ENCODE measurements at regions not wholly inside any gene's neighbourhood (a gene's known extent, or its start where the extent isn't known, plus 50 kb on each side); places are given as distances from the start of the nearest gene placed in this dataset.

DNA sequence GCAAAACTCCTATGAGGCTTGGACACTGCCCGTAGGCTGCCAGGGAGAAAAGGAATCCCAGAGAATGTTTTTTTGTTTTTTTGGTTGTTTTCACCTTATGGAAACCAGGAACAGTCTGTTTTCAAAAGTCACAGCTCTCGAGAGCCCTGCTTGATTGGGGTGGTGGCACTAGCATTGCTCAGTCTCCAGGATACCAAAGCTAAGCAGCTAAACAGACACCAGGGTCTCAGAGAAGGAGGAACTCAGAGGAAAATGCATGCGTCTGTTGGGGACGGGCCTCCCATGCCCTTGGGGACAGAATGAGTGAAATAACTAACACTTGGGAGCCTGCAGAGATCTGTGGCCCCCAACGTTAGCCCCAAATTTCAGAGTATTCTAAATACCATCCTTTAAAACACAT, 178.8 kb downstream of the SOX9 start:
- H3K36me3 ChIP-seq (ENCODE audit: low read depth, missing control alignments) = no peaks in the 10 kb centered on the region
- H3K27ac ChIP-seq = no peak overlapping the region
- no peak for TF ChIP-seq CTCF (IDR thresholded peaks at IDR 0.05)
- no peak for TF ChIP-seq POLR2A (IDR thresholded peaks at IDR 0.05)
- intact Hi-C loops (cut with DNase I; ENCODE audit: low total_unique reads) = no loop called here
- WGBS, 2 donors = 70 to 76% methylated on average over 5 of the region's 5 CpGs
- peaks cover 11% of the 10 kb centered on the region for H3K4me1 ChIP-seq
- no peaks in the 10 kb centered on the region for H3K27me3 ChIP-seq
- H3K4me3 ChIP-seq = no peak overlapping the region
- H3K9me3 ChIP-seq = no peaks in the 10 kb centered on the region
- DNase-seq = no peak

DNA sequence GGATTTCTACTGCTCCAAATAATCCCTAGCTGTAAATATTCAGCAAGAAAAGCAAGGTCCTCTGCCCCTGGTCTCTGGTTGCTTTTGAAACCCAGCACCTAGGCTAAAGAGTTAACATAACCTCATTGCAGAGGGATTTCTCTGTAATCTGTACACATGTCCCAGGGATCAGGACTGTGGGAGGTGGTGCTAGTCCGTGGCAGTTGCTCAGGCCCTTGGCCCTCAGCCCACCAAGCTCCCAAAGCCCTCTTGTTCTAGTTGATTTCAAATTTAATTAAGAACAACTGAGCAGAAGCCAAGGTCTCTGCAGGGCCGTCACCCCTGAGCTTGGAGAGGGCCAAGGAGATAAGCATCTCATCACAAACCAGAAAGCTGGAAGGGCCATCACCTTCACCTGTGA, 181.1 kb downstream of the SOX9 start:
- 28 to 53% methylated on average over 2 of the region's 2 CpGs for WGBS, 2 donors
- H3K27ac ChIP-seq = no peak overlapping the region
- no peaks in the 10 kb centered on the region for H3K36me3 ChIP-seq (ENCODE audit: low read depth, missing control alignments)
- H3K4me1 ChIP-seq = peaks cover 7% of the 10 kb centered on the region
- no peaks in the 10 kb centered on the region for H3K27me3 ChIP-seq
- H3K9me3 ChIP-seq = no peaks in the 10 kb centered on the region
- intact Hi-C loops (cut with DNase I; ENCODE audit: low total_unique reads) = no loop called here
- H3K4me3 ChIP-seq = no peak overlapping the region
- peak; percentile 44 for DNase-seq
- no peak for TF ChIP-seq CTCF (IDR thresholded peaks at IDR 0.05)
- TF ChIP-seq POLR2A (IDR thresholded peaks at IDR 0.05) = no peak

DNA sequence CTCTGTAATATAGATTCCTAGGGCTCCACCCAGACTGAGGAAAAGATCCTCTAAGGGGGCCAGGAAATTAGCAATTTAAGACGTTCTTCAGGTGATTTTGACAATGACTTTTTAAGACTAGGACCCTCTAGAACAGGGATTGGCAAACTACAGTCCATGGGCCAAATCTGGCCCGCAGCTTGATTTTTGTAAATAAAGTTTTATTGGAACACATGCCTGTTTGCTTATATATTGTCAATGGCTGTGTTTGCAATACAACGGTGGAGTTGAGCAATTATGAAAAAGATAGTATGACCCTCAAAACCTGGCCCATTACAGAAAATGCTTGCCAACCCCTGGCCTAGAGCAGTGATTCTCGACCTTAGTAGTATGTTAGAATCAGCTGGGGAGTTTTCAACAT, 181.9 kb downstream of the SOX9 start:
- peaks cover 5% of the 10 kb centered on the region for H3K4me1 ChIP-seq
- no peak overlapping the region for H3K4me3 ChIP-seq
- no peaks in the 10 kb centered on the region for H3K36me3 ChIP-seq (ENCODE audit: low read depth, missing control alignments)
- no peaks in the 10 kb centered on the region for H3K27me3 ChIP-seq
- no peak for TF ChIP-seq CTCF (IDR thresholded peaks at IDR 0.05)
- TF ChIP-seq POLR2A (IDR thresholded peaks at IDR 0.05) = no peak
- no peak overlapping the region for H3K27ac ChIP-seq
- intact Hi-C loops (cut with DNase I; ENCODE audit: low total_unique reads) = no loop called here
- DNase-seq = no peak
- no peaks in the 10 kb centered on the region for H3K9me3 ChIP-seq
- 92 to 95% methylated on average over 4 of the region's 4 CpGs for WGBS, 2 donors

GRCh38 chr17:72303787-72304733, 183.2 kb downstream of the SOX9 start:
- no peaks in the 10 kb centered on the region for H3K9me3 ChIP-seq
- H3K27ac ChIP-seq = no peak overlapping the region
- no peak overlapping the region for H3K4me3 ChIP-seq
- DNase-seq = no peak
- no peak for TF ChIP-seq CTCF (IDR thresholded peaks at IDR 0.05)
- 78 to 86% methylated on average over 8 of the region's 8 CpGs for WGBS, 2 donors
- H3K36me3 ChIP-seq (ENCODE audit: low read depth, missing control alignments) = no peaks in the 10 kb centered on the region
- H3K27me3 ChIP-seq = no peaks in the 10 kb centered on the region
- peaks cover 5% of the 10 kb centered on the region for H3K4me1 ChIP-seq
- intact Hi-C loops (cut with DNase I; ENCODE audit: low total_unique reads) = no loop called here

GRCh38 chr17:72304859-72305258, 184.0 kb downstream of the SOX9 start:
- WGBS, 2 donors = 68 to 69% methylated on average over 8 to 10 of the region's 10 CpGs
- H3K27ac ChIP-seq = no peak overlapping the region
- no peak for TF ChIP-seq POLR2A (IDR thresholded peaks at IDR 0.05)
- no peak for TF ChIP-seq CTCF (IDR thresholded peaks at IDR 0.05)
- no peak overlapping the region for H3K4me3 ChIP-seq
- no peaks in the 10 kb centered on the region for H3K27me3 ChIP-seq
- peaks cover 5% of the 10 kb centered on the region for H3K4me1 ChIP-seq
- no peaks in the 10 kb centered on the region for H3K9me3 ChIP-seq
- no peak for DNase-seq
- intact Hi-C loops (cut with DNase I; ENCODE audit: low total_unique reads) = no loop called here
- no peaks in the 10 kb centered on the region for H3K36me3 ChIP-seq (ENCODE audit: low read depth, missing control alignments)

Measured in testis (tissue), 2 donors.